Body of pancreas (tissue), 4 donors: ENCODE measurements at regions not wholly inside any gene's neighbourhood (a gene's known extent, or its start where the extent isn't known, plus 50 kb on each side); places are given as distances from the start of the nearest gene placed in this dataset.

Experiments
- CTCF ChIP-seq, 7 experiments: fragments of 450-650 bp in 4 of 7; fragments of 200-600 bp in 3 of 7; sonication (generic) in 3 of 7; IDR thresholded peaks; one replicate each; pipeline ENCODE4 v1.5.1; 2016 to 2019; ENCODE audit warnings: antibody characterized with exemption in 7 of 7
- POLR2A ChIP-seq, 3 donors: fragments of 450-650 bp; IDR thresholded peaks; one replicate each; pipeline ENCODE4 v1.6.1; 2016; ENCODE audit warnings: antibody characterized with exemption in 3 of 3, mild to moderate bottlenecking in 2 of 3

DNA sequence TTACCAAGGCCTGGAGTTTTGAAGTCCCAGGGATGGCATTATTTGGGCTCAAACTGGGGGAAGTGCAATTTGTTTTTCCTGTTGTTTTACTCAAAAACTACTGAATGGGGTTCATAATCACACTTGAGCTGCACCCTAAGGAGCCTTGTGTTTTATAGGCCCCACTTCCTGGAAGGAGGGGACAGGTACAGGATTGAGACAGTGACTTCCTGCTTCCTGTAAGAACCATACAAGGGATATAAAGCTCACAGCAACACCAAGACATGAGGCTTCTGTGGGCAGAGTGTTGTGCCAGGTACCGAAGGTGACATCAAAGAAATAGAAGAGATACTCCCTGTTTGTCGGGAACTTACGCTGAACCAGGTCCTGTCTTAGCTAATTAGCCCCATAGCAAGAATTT lies 70.4 kb upstream of the SKOR2 start:
- no peak for TF ChIP-seq CTCF (IDR thresholded peaks at IDR 0.05)
- no peak for TF ChIP-seq POLR2A (IDR thresholded peaks at IDR 0.05)
